OCI-LY7 (cell line): ENCODE measurements at regions not wholly inside any gene's neighbourhood (a gene's known extent, or its start where the extent isn't known, plus 50 kb on each side); places are given as distances from the start of the nearest gene placed in this dataset.

Experiments used
- CTCF ChIP-seq: fragments of 200-600 bp; sonication (generic); conservative IDR thresholded peaks from 2 replicates; pipeline ENCODE4 v1.5.1; 2014; ENCODE audit warnings: mild to moderate bottlenecking, antibody characterized with exemption, low read length, moderate library complexity, mixed read lengths
- EZH2phosphoT487 ChIP-seq: fragments of 200-600 bp; sonication (generic); IDR thresholded peaks from 2 replicates; pipeline ENCODE4 v1.6.1; 2018; ENCODE audit warnings: low read depth, borderline replicate concordance, mild to moderate bottlenecking, mixed run types, antibody characterized with exemption, low read length, moderate library complexity, mixed read lengths

GRCh38 chr13:67308004-67308772 lies 78.1 kb upstream of the PCDH9 start:
- TF ChIP-seq CTCF = no peak
- no peak for TF ChIP-seq EZH2phosphoT487
